ENCODE measurements at regions not wholly inside any gene's neighbourhood (a gene's known extent, or its start where the extent isn't known, plus 50 kb on each side); places are given as distances from the start of the nearest gene placed in this dataset.
A peak's percentile ranks its signal among the peaks of the same experiment; 100 is the strongest.

GRCh38 chr4:14177987-14178386 is 550.5 kb upstream of the BOD1L1 start:
- H2AK5ac ChIP-seq (ENCODE audit: insufficient read length, low read length): no peak overlapping the region
- Mint-ChIP-seq H3K36me3 (ENCODE audit: insufficient read depth in 1 of 3, low read depth in 3 of 3) (no peaks in the 10 kb centered on the region), H3K9me3 (no peaks in the 10 kb centered on the region), H3K27ac (no peak overlapping the region; a peak in 2 of 7 replicates), H3K27me3 (ENCODE audit: low read depth) (peaks cover 2% of the 10 kb centered on the region; the same call in 1 of the 2 replicates), H3K4me1 (peaks cover 37 to 57% of the 10 kb centered on the region in 2 experiments), H3K4me3 (no peak overlapping the region)
- peaks cover 7% of the 10 kb centered on the region; the same call in 1 of the 2 replicates for H3K4me1 ChIP-seq (ENCODE audit: insufficient read depth, low read length)
- no peak overlapping the region for H4K5ac ChIP-seq (ENCODE audit: insufficient read length, low read depth, low read length)
- no peak overlapping the region for H2BK12ac ChIP-seq (ENCODE audit: insufficient read length, low read depth, low read length)
- no peak for DNase-seq
- no peak overlapping the region for H2BK20ac ChIP-seq (ENCODE audit: low read depth, low read length, poor library complexity, severe bottlenecking)
- H4K91ac ChIP-seq (ENCODE audit: insufficient read length, low read depth, low read length): no peak overlapping the region
- no peak overlapping the region for H3K9ac ChIP-seq (ENCODE audit: extremely low read depth, insufficient read length, low read length)
- no peak overlapping the region for H3K18ac ChIP-seq (ENCODE audit: insufficient read length, low read depth, low read length)
- H4K20me1 ChIP-seq (ENCODE audit: control insufficient read depth, insufficient read depth, insufficient read length): no peaks in the 10 kb centered on the region
- H4K8ac ChIP-seq (replicated peaks; ENCODE audit: insufficient read length, low read depth, low read length): no peak overlapping the region
- no peaks in the 10 kb centered on the region for H3K79me2 ChIP-seq (ENCODE audit: insufficient read depth, low read length)
- H3K14ac ChIP-seq (ENCODE audit: insufficient read depth, low read length): no peak overlapping the region
- H2BK5ac ChIP-seq (ENCODE audit: insufficient read length, low read length): no peak overlapping the region
- no peak overlapping the region for H3K23ac ChIP-seq (ENCODE audit: insufficient read length, low read depth, low read length)
- no peak overlapping the region for H3K4me2 ChIP-seq (ENCODE audit: insufficient read depth, insufficient read length, low read length)
- no peak overlapping the region for H3T11ph ChIP-seq (ENCODE audit: low read length)
- H3K27me3 ChIP-seq (ENCODE audit: insufficient read depth, low read length): no peaks in the 10 kb centered on the region
- TF ChIP-seq CTCF (conservative IDR thresholded peaks at IDR 0.05): no peak
- no peaks in the 10 kb centered on the region for H3K79me1 ChIP-seq (ENCODE audit: insufficient read depth, low read depth, low read length, poor library complexity, severe bottlenecking)
- H3K23me2 ChIP-seq (ENCODE audit: insufficient read length, low read depth, low read length, poor library complexity, severe bottlenecking): no peaks in the 10 kb centered on the region
- H2AFZ ChIP-seq (ENCODE audit: low read length): no peak overlapping the region
- peak overlapping the region; percentile 17 for H3K27ac ChIP-seq (ENCODE audit: insufficient read length, low read depth, low read length)
- no peak overlapping the region for H3K56ac ChIP-seq (ENCODE audit: insufficient read length, low read depth, low read length)
- no peak overlapping the region for H2BK15ac ChIP-seq (ENCODE audit: low read depth, low read length)
- no peaks in the 10 kb centered on the region for H3K9me3 ChIP-seq (ENCODE audit: control insufficient read depth, low read depth, low read length)
- WGBS (ENCODE audit: extremely low coverage, insufficient read length, low lambda C conversion rate): no CpG with 5 or more reads among the region's 3 CpGs
- no peak overlapping the region for H3K4ac ChIP-seq (ENCODE audit: low read depth, low read length)
- no peak overlapping the region for H2BK120ac ChIP-seq (ENCODE audit: low read depth, low read length, poor library complexity, severe bottlenecking)

All from H9 (cell line).